Breast epithelium (tissue), 3 donors: ENCODE measurements at regions not wholly inside any gene's neighbourhood (a gene's known extent, or its start where the extent isn't known, plus 50 kb on each side); places are given as distances from the start of the nearest gene placed in this dataset.

Experiments used
- POLR2A ChIP-seq: fragments of 450-650 bp; IDR thresholded peaks from one replicate; pipeline ENCODE4 v1.6.1; 2016; ENCODE audit warnings: antibody characterized with exemption, mild to moderate bottlenecking, moderate library complexity
- POLR2AphosphoS5 ChIP-seq, 3 donors: sonication (generic); formaldehyde crosslinking; IDR thresholded peaks; one replicate each; pipeline ENCODE4 v1.6.1; 2017; ENCODE audit warnings: antibody characterized with exemption in 3 of 3
- TF ChIP-seq, protein P1 (sequence below), 3 donors: fragments of 450-650 bp; IDR thresholded peaks; one replicate each; pipeline ENCODE4 v1.5.1; 2016 to 2017; ENCODE audit warnings: antibody characterized with exemption in 3 of 3, mild to moderate bottlenecking in 3 of 3, moderate library complexity in 3 of 3

DNA sequence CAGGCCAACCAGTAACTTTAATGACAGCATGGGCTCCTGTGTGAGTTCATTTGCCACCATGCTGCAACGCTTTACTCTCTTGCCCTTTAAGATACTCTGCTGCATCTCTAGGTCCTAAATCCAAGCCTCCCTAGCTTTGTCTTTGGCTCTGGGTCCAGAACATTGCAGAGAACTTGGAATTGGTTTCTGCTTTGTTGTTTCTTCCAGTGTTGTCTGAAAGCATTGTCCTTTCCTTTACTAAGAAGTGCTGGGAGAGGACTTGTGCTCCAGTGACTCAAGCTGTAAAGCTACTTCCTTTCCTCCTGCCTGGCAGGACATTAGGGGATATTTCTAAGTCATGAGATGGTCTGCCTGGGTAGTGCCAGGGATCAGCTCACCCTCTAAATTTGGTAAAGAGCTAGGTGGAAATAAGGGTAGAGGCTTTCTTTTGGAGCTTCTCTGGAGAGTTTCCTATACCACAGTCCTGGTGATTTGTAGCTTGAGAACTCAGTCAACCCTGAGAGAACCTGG, 202.5 kb upstream of the CADM1 start:
- TF ChIP-seq, protein P1, sequence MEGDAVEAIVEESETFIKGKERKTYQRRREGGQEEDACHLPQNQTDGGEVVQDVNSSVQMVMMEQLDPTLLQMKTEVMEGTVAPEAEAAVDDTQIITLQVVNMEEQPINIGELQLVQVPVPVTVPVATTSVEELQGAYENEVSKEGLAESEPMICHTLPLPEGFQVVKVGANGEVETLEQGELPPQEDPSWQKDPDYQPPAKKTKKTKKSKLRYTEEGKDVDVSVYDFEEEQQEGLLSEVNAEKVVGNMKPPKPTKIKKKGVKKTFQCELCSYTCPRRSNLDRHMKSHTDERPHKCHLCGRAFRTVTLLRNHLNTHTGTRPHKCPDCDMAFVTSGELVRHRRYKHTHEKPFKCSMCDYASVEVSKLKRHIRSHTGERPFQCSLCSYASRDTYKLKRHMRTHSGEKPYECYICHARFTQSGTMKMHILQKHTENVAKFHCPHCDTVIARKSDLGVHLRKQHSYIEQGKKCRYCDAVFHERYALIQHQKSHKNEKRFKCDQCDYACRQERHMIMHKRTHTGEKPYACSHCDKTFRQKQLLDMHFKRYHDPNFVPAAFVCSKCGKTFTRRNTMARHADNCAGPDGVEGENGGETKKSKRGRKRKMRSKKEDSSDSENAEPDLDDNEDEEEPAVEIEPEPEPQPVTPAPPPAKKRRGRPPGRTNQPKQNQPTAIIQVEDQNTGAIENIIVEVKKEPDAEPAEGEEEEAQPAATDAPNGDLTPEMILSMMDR (IDR thresholded peaks at IDR 0.05) = no peak
- no peak for TF ChIP-seq POLR2A
- TF ChIP-seq POLR2AphosphoS5 (IDR thresholded peaks at IDR 0.05) = no peak
